K562 (cell line): ENCODE measurements at regions not wholly inside any gene's neighbourhood (a gene's known extent, or its start where the extent isn't known, plus 50 kb on each side); places are given as distances from the start of the nearest gene placed in this dataset.

Source experiments
- ATAC-seq: fragments of 200-7000 bp; cut with Tn5 transposase; 3 replicates; pipeline ENCODE4 v1.9.1; 2020; ENCODE audit warnings: moderate library complexity
- BruUV-seq: library from RNA; stranded (reverse); fragments of 400-500 nt; replicated peaks from 2 replicates; lab custom pipeline; 2021; lab: Mats Ljungman, UMichigan
- CTCF ChIA-PET: fragments of 300-600 bp; formaldehyde crosslinking; extraction: SDS; loops from one replicate; lab custom pipeline; 2021; ENCODE audit warnings: low intra/inter-chr PET ratio; lab: Yijun Ruan, JAX
- POLR2A ChIA-PET: fragments of 300-600, 350-650 bp; sonication (Branson Sonifier 250); formaldehyde crosslinking; extraction: SDS; loops from one replicate; lab custom pipeline; 2021; ENCODE audit warnings: antibody characterized with exemption, inconsistent platforms; lab: Yijun Ruan, JAX
- DNase-seq, 4 experiments: peaks; one replicate each; pipeline versions ENCODE4 v3.0.0 to v3.0.0-alpha.2; 2011 to 2018; ENCODE audit warnings: low spot score in 3 of 4, mixed read lengths in 3 of 4; ENCODE audit errors: extremely low read depth in 1 of 4
- FAIRE-seq: peaks from 2 replicates; lab custom pipeline; 2011; peaks lifted over from hg19 to GRCh38; lab: Jason Lieb, UNC
- H2AFZ ChIP-seq: 2 replicates; pipeline ENCODE4 v1.6.0; 2011; ENCODE audit warnings: low read depth, low read length, control low read depth, inconsistent platforms
- H3K27ac ChIP-seq: fragments of 200-600 bp; 3 replicates; pipeline ENCODE4 v1.8.0; 2011; ENCODE audit warnings: low read depth, mild to moderate bottlenecking, control low read depth, inconsistent platforms, low read length, moderate library complexity, mixed read lengths; ENCODE audit errors: extremely low read depth
- H3K27me3 ChIP-seq, 2 experiments: fragments of 300-600 bp in 1 of 2; 2 replicates in 1 of 2; 3 replicates in 1 of 2; pipeline versions ENCODE4 v1.6.0 to v1.8.0; 2011; ENCODE audit warnings: inconsistent platforms in 2 of 2, low read length in 2 of 2, mild to moderate bottlenecking in 1 of 2, mixed read lengths in 1 of 2, moderate library complexity in 1 of 2; ENCODE audit not compliant: control insufficient read depth in 2 of 2, insufficient read depth in 2 of 2
- H3K36me3 ChIP-seq: fragments of 300-600 bp; 3 replicates; pipeline ENCODE4 v1.8.0; 2011; ENCODE audit warnings: mild to moderate bottlenecking, low read length, inconsistent platforms; ENCODE audit not compliant: control insufficient read depth, insufficient read depth
- H3K4me1 ChIP-seq, 2 experiments: fragments of 200-600 bp in 1 of 2; replicated peaks in 1 of 2; 2 replicates in 1 of 2; 3 replicates in 1 of 2; pipeline versions ENCODE4 v1.5.1 to v1.8.0; 2011; ENCODE audit warnings: inconsistent platforms in 2 of 2, low read length in 2 of 2, mild to moderate bottlenecking in 1 of 2, mixed read lengths in 1 of 2, moderate library complexity in 1 of 2; ENCODE audit not compliant: control insufficient read depth in 2 of 2, insufficient read depth in 2 of 2
- H3K4me2 ChIP-seq: 2 replicates; pipeline ENCODE4 v1.6.1; 2011; ENCODE audit warnings: low read length, control low read depth, inconsistent platforms, mixed read lengths; ENCODE audit not compliant: insufficient read depth
- H3K4me3 ChIP-seq: fragments of 200-600 bp; sonication (generic), shearing (Covaris generic); 2 replicates; pipeline ENCODE4 v1.5.1; 2016; ENCODE audit warnings: control low read depth, inconsistent platforms
- H3K79me2 ChIP-seq: fragments of 200-600 bp; 3 replicates; pipeline ENCODE4 v1.8.0; 2011; ENCODE audit warnings: low read length, inconsistent platforms; ENCODE audit not compliant: control insufficient read depth, insufficient read depth
- H3K9ac ChIP-seq, 2 experiments: 2 replicates each; pipeline versions ENCODE4 v1.6.0 to v1.6.1; 2011; ENCODE audit warnings: low read depth in 2 of 2, low read length in 2 of 2, control low read depth in 1 of 2, inconsistent platforms in 1 of 2, mild to moderate bottlenecking in 1 of 2, mixed read lengths in 1 of 2; ENCODE audit not compliant: insufficient read depth in 1 of 2
- H3K9me1 ChIP-seq: one replicate; pipeline ENCODE4 v1.6.0; 2011; ENCODE audit warnings: inconsistent platforms, mild to moderate bottlenecking, low read length, moderate library complexity; ENCODE audit not compliant: control insufficient read depth, insufficient read depth
- H3K9me3 ChIP-seq: replicated peaks from 2 replicates; pipeline ENCODE4 v1.5.1; 2011; ENCODE audit warnings: low read depth, low read length, inconsistent platforms; ENCODE audit not compliant: control insufficient read depth, insufficient read depth
- H4K20me1 ChIP-seq: replicated peaks from 2 replicates; pipeline ENCODE4 v1.6.1; 2011; ENCODE audit warnings: low read length, inconsistent platforms, mixed read lengths; ENCODE audit not compliant: control insufficient read depth, insufficient read depth
- GTF3C2 ChIP-seq: IDR thresholded peaks from 3 replicates; pipeline ENCODE4 v1.6.1; 2011; ENCODE audit warnings: borderline replicate concordance, mild to moderate bottlenecking, moderate library complexity; ENCODE audit not compliant: insufficient read length; ENCODE audit errors: extremely low read depth
- HDAC3 ChIP-seq: fragments of 450-650 bp; IDR thresholded peaks from 2 replicates; pipeline ENCODE4 v1.6.1; 2018; ENCODE audit warnings: borderline replicate concordance, mild to moderate bottlenecking, moderate library complexity; ENCODE audit not compliant: partially characterized antibody
- PRDM10 ChIP-seq: fragments of 450-650 bp; IDR thresholded peaks from 2 replicates; pipeline ENCODE4 v1.6.1; 2018; ENCODE audit not compliant: partially characterized antibody
- ZNF354B ChIP-seq: fragments of 250-450 bp; sonication (Bioruptor Pico); IDR thresholded peaks from 2 replicates; pipeline ENCODE4 v1.4.0; 2020
- ZNF507 ChIP-seq: conservative IDR thresholded peaks from 2 replicates; pipeline ENCODE4 v1.6.1; 2017; ENCODE audit warnings: missing genetic modification characterization, missing compliant biosample characterization
- WGBS: fragments of 100-300 bp; shearing (Covaris generic); methylation state at CpG from one replicate; pipeline ENCODE4 v1.1.6; 2016; ENCODE audit warnings: low coverage, mixed read lengths; ENCODE audit not compliant: insufficient coverage; ENCODE audit errors: missing lambda C conversion rate; 5-methylcytosine and 5-hydroxymethylcytosine counted together
- in situ Hi-C: fragments of 300-500 bp; cut with MboI; formaldehyde crosslinking; loops from 4 replicates; pipeline ENCODE4 v1.15.0; 2018; ENCODE audit warnings: inconsistent platforms, mixed read lengths
- intact Hi-C: fragments of 100-400 bp; cut with micrococcal nuclease; formaldehyde crosslinking; loops from 2 replicates; pipeline ENCODE4 v1.14.2; 2022

- H2AFZ ChIP-seq = no peak overlapping the region
- WGBS = 4% methylated on average over 4 of the region's 4 CpGs
- peaks cover 0 to 35% of the 10 kb centered on the region in 2 experiments; a peak in 4 of 5 replicates for H3K27me3 ChIP-seq
Measured at GRCh38 chr2:238553159-238553558, 126.4 kb downstream of the ASB1 start.

GRCh38 chr2:238554468-238555315 is 128.0 kb downstream of the ASB1 start:
- WGBS = 2% methylated on average over 18 of the region's 26 CpGs
- FAIRE-seq = no peak
- no TSS peak for BruUV-seq

More at GRCh38 chr2:238553159-238553558, 126.4 kb downstream of the ASB1 start:
- BruUV-seq = no TSS peak
- Histone ChIP-seq H3K27ac (no peak overlapping the region), H3K36me3 (no peaks in the 10 kb centered on the region), H3K4me1 (peaks cover 0 to 3% of the 10 kb centered on the region in 2 experiments; a peak in 1 of 5 replicates), H3K79me2 (no peaks in the 10 kb centered on the region), H3K4me3 (no peak overlapping the region), H3K9me3 (no peaks in the 10 kb centered on the region), H3K9me1 (no peaks in the 10 kb centered on the region), H3K9ac (no peak overlapping the region), H3K4me2 (no peak overlapping the region), H4K20me1 (no peaks in the 10 kb centered on the region)
- FAIRE-seq = no peak
- 0 out of 2 replicates have a peak, but pooled peaks have one; percentile 53 for TF ChIP-seq ZNF354B (CRISPR knock-in tag)
- TF ChIP-seq HDAC3 = no peak
- peak; percentile 95 for TF ChIP-seq ZNF507 (tag)
- intact Hi-C loops (no loop called here), in situ Hi-C loops (no loop called here)
- no peak for ATAC-seq
- CTCF ChIA-PET = no interaction called here
- no peak for DNase-seq
- POLR2A ChIA-PET = no interaction called here

More at GRCh38 chr2:238554468-238555315, 128.0 kb downstream of the ASB1 start:
- Histone ChIP-seq H2AFZ (no peak overlapping the region), H3K27me3 (peaks cover 2 to 50% of the 10 kb centered on the region in 2 experiments; a peak in 4 of 5 replicates), H3K4me2 (no peak overlapping the region), H3K36me3 (no peaks in the 10 kb centered on the region), H3K79me2 (no peaks in the 10 kb centered on the region), H3K9me1 (no peaks in the 10 kb centered on the region), H3K27ac (no peak overlapping the region), H3K4me1 (peaks cover 0 to 3% of the 10 kb centered on the region in 2 experiments; a peak in 1 of 5 replicates), H3K9ac (no peak overlapping the region), H4K20me1 (no peaks in the 10 kb centered on the region), H3K9me3 (no peaks in the 10 kb centered on the region), H3K4me3 (no peak overlapping the region)
- ChIA-PET CTCF (no interaction called here), POLR2A (no interaction called here)
- in situ Hi-C loops (no loop called here), intact Hi-C loops (no loop called here)
- TF ChIP-seq PRDM10 (peak; percentile 42), GTF3C2 (no peak)
- no peak for ATAC-seq
- no peak for DNase-seq
